ENCODE measurements at regions not wholly inside any gene's neighbourhood (a gene's known extent, or its start where the extent isn't known, plus 50 kb on each side); places are given as distances from the start of the nearest gene placed in this dataset.

DNA sequence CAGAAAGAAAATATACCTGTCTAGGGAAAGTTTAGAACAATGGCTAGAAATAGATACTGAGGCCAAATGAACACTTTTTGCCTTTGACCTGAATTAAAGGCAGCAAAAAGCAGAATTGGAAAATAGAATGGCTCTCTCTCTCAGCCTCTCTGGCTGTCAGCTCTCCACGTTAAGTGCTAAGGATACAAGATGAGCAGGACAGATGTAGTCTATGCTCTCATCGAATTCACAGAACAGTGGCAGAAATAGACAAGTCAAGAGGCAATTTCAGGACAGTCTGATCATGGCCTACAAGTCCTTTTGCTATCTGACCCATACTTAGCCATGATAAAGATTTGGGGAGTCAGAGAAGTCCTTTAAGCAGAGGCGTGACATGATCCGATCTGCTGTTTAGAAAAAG, 120.2 kb upstream of the CREB1 start:
- no peak for TF ChIP-seq SUZ12 (IDR thresholded peaks at IDR 0.05)
- TF ChIP-seq TARDBP (IDR thresholded peaks at IDR 0.05): no peak
- TF ChIP-seq HDGF (IDR thresholded peaks at IDR 0.05; ENCODE audit: borderline replicate concordance): no peak
- no peak for TF ChIP-seq NFRKB (IDR thresholded peaks at IDR 0.05)
- no peak for TF ChIP-seq FOXK2 (IDR thresholded peaks at IDR 0.05)
- TF ChIP-seq FOXM1 (IDR thresholded peaks at IDR 0.05; ENCODE audit: borderline replicate concordance): no peak
- TF ChIP-seq, protein P1, sequence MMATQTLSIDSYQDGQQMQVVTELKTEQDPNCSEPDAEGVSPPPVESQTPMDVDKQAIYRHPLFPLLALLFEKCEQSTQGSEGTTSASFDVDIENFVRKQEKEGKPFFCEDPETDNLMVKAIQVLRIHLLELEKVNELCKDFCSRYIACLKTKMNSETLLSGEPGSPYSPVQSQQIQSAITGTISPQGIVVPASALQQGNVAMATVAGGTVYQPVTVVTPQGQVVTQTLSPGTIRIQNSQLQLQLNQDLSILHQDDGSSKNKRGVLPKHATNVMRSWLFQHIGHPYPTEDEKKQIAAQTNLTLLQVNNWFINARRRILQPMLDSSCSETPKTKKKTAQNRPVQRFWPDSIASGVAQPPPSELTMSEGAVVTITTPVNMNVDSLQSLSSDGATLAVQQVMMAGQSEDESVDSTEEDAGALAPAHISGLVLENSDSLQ (IDR thresholded peaks at IDR 0.05): no peak
- no peak for TF ChIP-seq SP1 (IDR thresholded peaks at IDR 0.05)
- TF ChIP-seq L3MBTL2 (conservative IDR thresholded peaks at IDR 0.05): no peak
- TF ChIP-seq BHLHE40 (IDR thresholded peaks at IDR 0.05; ENCODE audit: borderline replicate concordance): no peak
- no peak for TF ChIP-seq ZNF384 (IDR thresholded peaks at IDR 0.05)
- TF ChIP-seq LEF1 (IDR thresholded peaks at IDR 0.05; ENCODE audit: borderline replicate concordance): no peak
